Stimulated activated memory B cell treated with anti-CD40 and anti-IgM and Interleukin-4, amounts not matched to agents 10 μg/mL and 1 μg/mL and 100 μg/mL, for 72 hours (primary cell): ENCODE measurements at regions not wholly inside any gene's neighbourhood (a gene's known extent, or its start where the extent isn't known, plus 50 kb on each side); places are given as distances from the start of the nearest gene placed in this dataset.
A peak's percentile ranks its signal among the peaks of the same experiment; 100 is the strongest.
"Not testable (repeated sequence)": the region's sequence is repeated elsewhere in the genome, so short reads cannot be mapped to it uniquely, and the experiment has no call there.

ENCODE experiments used
- ATAC-seq: fragments of 150-1000 bp; cut with Tn5 transposase; 2 replicates; pipeline ENCODE4 v1.10.0; 2021
- H3K27ac Mint-ChIP-seq: one replicate; pipeline ENCODE4 v1.8.0; 2022; ENCODE audit warnings: mild to moderate bottlenecking, mixed read lengths
- H3K27me3 Mint-ChIP-seq: one replicate; pipeline ENCODE4 v1.8.0; 2022; ENCODE audit warnings: mixed read lengths
- H3K36me3 Mint-ChIP-seq: one replicate; pipeline ENCODE4 v1.8.0; 2022; ENCODE audit warnings: mixed read lengths
- H3K4me1 Mint-ChIP-seq: one replicate; pipeline ENCODE4 v1.8.0; 2022; ENCODE audit warnings: mixed read lengths
- H3K4me3 Mint-ChIP-seq: one replicate; pipeline ENCODE4 v1.8.0; 2022; ENCODE audit warnings: mild to moderate bottlenecking, moderate library complexity, mixed read lengths
- H3K9me3 Mint-ChIP-seq: one replicate; pipeline ENCODE4 v1.8.0; 2022; ENCODE audit warnings: mixed read lengths

GRCh38 chr4:170420255-170420693 is 330.5 kb upstream of the AADAT start:
- Mint-ChIP-seq H3K9me3 (peaks cover 12% of the 10 kb centered on the region), H3K4me1 (no peaks in the 10 kb centered on the region), H3K4me3 (no peak overlapping the region), H3K27ac (no peak overlapping the region), H3K36me3 (no peaks in the 10 kb centered on the region), H3K27me3 (no peaks in the 10 kb centered on the region)
- ATAC-seq = no peak

GRCh38 chr4:170414961-170415360 is 325.2 kb upstream of the AADAT start:
- H3K9me3 Mint-ChIP-seq = peaks cover 4% of the 10 kb centered on the region
- H3K4me3 Mint-ChIP-seq = no peak overlapping the region
- H3K36me3 Mint-ChIP-seq = no peaks in the 10 kb centered on the region
- ATAC-seq = no peak
- H3K27ac Mint-ChIP-seq = no peak overlapping the region
- no peaks in the 10 kb centered on the region for H3K4me1 Mint-ChIP-seq
- H3K27me3 Mint-ChIP-seq = no peaks in the 10 kb centered on the region

GRCh38 chr4:170414360-170414759 is 324.6 kb upstream of the AADAT start:
- H3K4me3 Mint-ChIP-seq = no peak overlapping the region
- no peaks in the 10 kb centered on the region for H3K27me3 Mint-ChIP-seq
- no peaks in the 10 kb centered on the region for H3K36me3 Mint-ChIP-seq
- H3K9me3 Mint-ChIP-seq = peaks cover 1% of the 10 kb centered on the region
- ATAC-seq = no peak
- H3K27ac Mint-ChIP-seq = no peak overlapping the region
- no peaks in the 10 kb centered on the region for H3K4me1 Mint-ChIP-seq

GRCh38 chr4:170413951-170414350 is 324.2 kb upstream of the AADAT start:
- no peak for ATAC-seq
- no peaks in the 10 kb centered on the region for H3K27me3 Mint-ChIP-seq
- H3K27ac Mint-ChIP-seq = no peak overlapping the region

GRCh38 chr4:170400361-170400760 is 310.6 kb upstream of the AADAT start:
- Mint-ChIP-seq H3K4me1 (no peaks in the 10 kb centered on the region), H3K27me3 (no peaks in the 10 kb centered on the region), H3K9me3 (peaks cover 4% of the 10 kb centered on the region), H3K27ac (no peak overlapping the region), H3K4me3 (no peak overlapping the region), H3K36me3 (no peaks in the 10 kb centered on the region)
- no peak for ATAC-seq

More at GRCh38 chr4:170413951-170414350, 324.2 kb upstream of the AADAT start:
- Mint-ChIP-seq H3K4me1 (no peaks in the 10 kb centered on the region), H3K36me3 (no peaks in the 10 kb centered on the region), H3K9me3 (no peaks in the 10 kb centered on the region), H3K4me3 (no peak overlapping the region)

- no peak overlapping the region for H3K27ac Mint-ChIP-seq
- no peak overlapping the region for H3K4me3 Mint-ChIP-seq
- no peaks in the 10 kb centered on the region for H3K4me1 Mint-ChIP-seq
- no peak for ATAC-seq
- peaks cover 4% of the 10 kb centered on the region for H3K9me3 Mint-ChIP-seq
- H3K36me3 Mint-ChIP-seq = no peaks in the 10 kb centered on the region
- H3K27me3 Mint-ChIP-seq = no peaks in the 10 kb centered on the region
These were observed 310.0 kb upstream of the AADAT start for GRCh38 chr4:170399581-170400293.

GRCh38 chr4:170398218-170398617 is 308.5 kb upstream of the AADAT start:
- Mint-ChIP-seq H3K4me1 (no peaks in the 10 kb centered on the region), H3K9me3 (peaks cover 4% of the 10 kb centered on the region), H3K4me3 (no peak overlapping the region), H3K36me3 (no peaks in the 10 kb centered on the region), H3K27ac (no peak overlapping the region), H3K27me3 (no peaks in the 10 kb centered on the region)
- no peak for ATAC-seq

- no peak overlapping the region for H3K4me3 Mint-ChIP-seq
- H3K36me3 Mint-ChIP-seq = no peaks in the 10 kb centered on the region
- H3K27ac Mint-ChIP-seq = no peak overlapping the region
- no peaks in the 10 kb centered on the region for H3K4me1 Mint-ChIP-seq
- ATAC-seq = no peak
- H3K27me3 Mint-ChIP-seq = no peaks in the 10 kb centered on the region
- H3K9me3 Mint-ChIP-seq = no peaks in the 10 kb centered on the region
These were observed 306.0 kb upstream of the AADAT start for GRCh38 chr4:170395773-170396172.

GRCh38 chr4:170391066-170391740 is 301.4 kb upstream of the AADAT start:
- Mint-ChIP-seq H3K4me3 (no peak overlapping the region), H3K9me3 (peaks cover 2% of the 10 kb centered on the region), H3K27me3 (no peaks in the 10 kb centered on the region), H3K36me3 (no peaks in the 10 kb centered on the region), H3K27ac (no peak overlapping the region), H3K4me1 (no peaks in the 10 kb centered on the region)
- ATAC-seq = no peak

GRCh38 chr4:170389411-170389810 is 299.7 kb upstream of the AADAT start:
- Mint-ChIP-seq H3K4me3 (no peak overlapping the region), H3K4me1 (no peaks in the 10 kb centered on the region), H3K36me3 (no peaks in the 10 kb centered on the region), H3K9me3 (peaks cover 2% of the 10 kb centered on the region), H3K27me3 (no peaks in the 10 kb centered on the region), H3K27ac (no peak overlapping the region)
- ATAC-seq = no peak

GRCh38 chr4:170388255-170388654 is 298.5 kb upstream of the AADAT start:
- H3K4me1 Mint-ChIP-seq = no peaks in the 10 kb centered on the region
- ATAC-seq = no peak
- no peaks in the 10 kb centered on the region for H3K27me3 Mint-ChIP-seq

GRCh38 chr4:170386971-170387370 is 297.2 kb upstream of the AADAT start:
- Mint-ChIP-seq H3K4me1 (no peaks in the 10 kb centered on the region), H3K36me3 (no peaks in the 10 kb centered on the region), H3K4me3 (no peak overlapping the region), H3K27ac (no peak overlapping the region), H3K27me3 (no peaks in the 10 kb centered on the region), H3K9me3 (peaks cover 12% of the 10 kb centered on the region)
- ATAC-seq = no peak

More at GRCh38 chr4:170388255-170388654, 298.5 kb upstream of the AADAT start:
- H3K4me3 Mint-ChIP-seq = no peak overlapping the region
- peaks cover 8% of the 10 kb centered on the region for H3K9me3 Mint-ChIP-seq
- H3K36me3 Mint-ChIP-seq = no peaks in the 10 kb centered on the region
- no peak overlapping the region for H3K27ac Mint-ChIP-seq

- Mint-ChIP-seq H3K36me3 (no peaks in the 10 kb centered on the region), H3K4me1 (no peaks in the 10 kb centered on the region), H3K27me3 (no peaks in the 10 kb centered on the region), H3K9me3 (peaks cover 12% of the 10 kb centered on the region), H3K4me3 (no peak overlapping the region), H3K27ac (no peak overlapping the region)
- ATAC-seq = no peak
These were observed 296.8 kb upstream of the AADAT start for GRCh38 chr4:170386511-170386910.

GRCh38 chr4:170374770-170375169 is 285.0 kb upstream of the AADAT start:
- Mint-ChIP-seq H3K27me3 (no peaks in the 10 kb centered on the region), H3K9me3 (peaks cover 8% of the 10 kb centered on the region), H3K27ac (no peak overlapping the region), H3K36me3 (no peaks in the 10 kb centered on the region), H3K4me3 (no peak overlapping the region), H3K4me1 (no peaks in the 10 kb centered on the region)
- ATAC-seq = peak; percentile 24

- no peaks in the 10 kb centered on the region for H3K9me3 Mint-ChIP-seq
- H3K27me3 Mint-ChIP-seq = no peaks in the 10 kb centered on the region
- H3K4me3 Mint-ChIP-seq = no peak overlapping the region
- H3K27ac Mint-ChIP-seq = no peak overlapping the region
- H3K36me3 Mint-ChIP-seq = no peaks in the 10 kb centered on the region
- no peak for ATAC-seq
- H3K4me1 Mint-ChIP-seq = no peaks in the 10 kb centered on the region
These were observed 259.2 kb upstream of the AADAT start for GRCh38 chr4:170348945-170349344.

- H3K9me3 Mint-ChIP-seq, H3K4me3 Mint-ChIP-seq, H3K27ac Mint-ChIP-seq, ATAC-seq, H3K36me3 Mint-ChIP-seq, H3K4me1 Mint-ChIP-seq, H3K27me3 Mint-ChIP-seq: not testable (repeated sequence)
These were observed 257.4 kb upstream of the AADAT start for GRCh38 chr4:170347191-170347590.
